Putamen (tissue), 1 donor: ENCODE measurements at regions not wholly inside any gene's neighbourhood (a gene's known extent, or its start where the extent isn't known, plus 50 kb on each side); places are given as distances from the start of the nearest gene placed in this dataset.
"Not testable (repeated sequence)": the region's sequence is repeated elsewhere in the genome, so short reads cannot be mapped to it uniquely, and the experiment has no call there.

Experiments used
- DNase-seq: peaks from one replicate; pipeline ENCODE4 v3.0.0-alpha.2; 2016; ENCODE audit warnings: low spot score

DNA sequence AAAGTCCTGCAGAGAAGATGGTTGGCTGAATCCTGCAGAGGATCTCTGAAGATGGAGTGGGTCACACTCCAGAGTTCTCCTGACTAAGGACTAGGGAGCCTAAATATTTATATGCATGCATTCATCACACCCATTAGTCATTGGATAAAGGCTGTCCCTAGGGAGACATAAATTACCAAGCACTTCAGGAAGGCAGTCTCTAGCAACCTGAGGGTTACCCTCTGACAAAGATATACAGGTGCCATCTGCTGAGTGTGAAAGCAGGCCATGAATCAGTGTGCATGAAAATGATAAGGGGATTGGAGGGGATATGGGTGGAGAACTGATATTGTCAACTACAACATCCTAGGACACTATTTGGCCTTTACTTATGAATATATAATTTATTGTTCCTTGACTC lies 294.8 kb upstream of the DDX18 start:
- DNase-seq, result no peak

DNA sequence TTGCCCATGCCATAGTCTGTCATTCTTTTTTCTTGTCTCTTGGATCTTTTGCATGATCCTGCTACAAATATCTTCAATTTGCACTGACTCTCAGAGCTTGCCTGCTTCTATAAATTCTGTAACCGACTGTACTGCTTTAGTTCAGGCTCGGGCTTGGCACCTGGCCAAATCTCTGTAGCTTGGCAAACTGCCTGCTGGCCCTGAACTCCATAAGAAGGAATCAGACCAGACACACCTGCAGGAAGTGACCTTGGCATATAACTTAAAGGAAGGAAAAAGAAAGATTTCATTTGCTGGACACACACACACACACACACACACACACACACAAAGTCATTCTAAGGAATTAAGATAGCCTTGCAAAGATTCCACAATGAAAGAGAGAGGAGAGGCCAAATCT lies 291.2 kb upstream of the DDX18 start:
- no peak for DNase-seq

DNA sequence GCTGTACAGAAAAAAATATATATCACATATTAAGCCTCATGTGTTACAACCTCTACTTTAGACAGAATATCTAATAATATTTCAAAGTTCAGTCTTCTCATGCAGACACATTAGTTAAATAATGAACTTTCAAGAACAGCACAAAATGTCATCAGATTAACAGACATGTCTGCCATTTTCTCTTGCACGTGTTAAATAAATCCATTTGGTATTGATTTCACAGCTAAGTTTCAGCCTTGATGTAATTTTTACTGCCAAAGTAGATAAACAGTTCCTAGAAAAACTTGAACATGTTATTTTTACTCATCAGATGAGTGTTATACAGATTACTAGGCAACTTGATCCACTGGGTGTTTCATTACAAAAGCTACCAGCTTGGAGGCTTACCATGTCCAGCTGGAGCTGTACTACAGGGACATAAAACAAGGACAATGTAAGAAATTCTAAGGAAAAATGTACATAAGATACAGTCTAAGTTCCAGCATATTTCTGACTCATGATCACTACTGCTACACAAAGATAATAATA lies 290.7 kb upstream of the DDX18 start:
- no peak for DNase-seq

DNA sequence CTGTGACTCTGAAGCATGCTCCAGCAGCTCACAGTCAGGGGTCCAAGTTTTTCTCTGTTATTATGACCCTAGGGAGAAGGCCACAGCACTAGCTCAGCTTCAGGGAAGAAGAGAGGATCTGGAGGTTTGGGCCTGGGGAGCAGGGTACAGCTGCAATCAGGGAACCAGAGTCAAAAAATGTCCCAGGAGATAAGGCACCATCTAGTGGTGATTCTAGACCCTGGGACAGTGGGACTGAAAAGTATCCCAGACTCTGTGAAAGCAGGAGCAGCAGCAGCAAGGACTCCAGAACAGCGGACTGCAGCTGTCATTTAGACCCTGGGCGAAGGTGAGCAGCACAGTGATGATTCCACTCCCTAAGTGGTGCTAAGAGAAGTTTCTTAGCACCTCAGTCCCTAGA lies 278.4 kb upstream of the DDX18 start:
- no peak for DNase-seq

GRCh38 chr2:117537032-117537431 lies 277.5 kb upstream of the DDX18 start:
- DNase-seq, result no peak

- DNase-seq, result no peak
Observed at GRCh38 chr2:117551858-117552257, 262.6 kb upstream of the DDX18 start.

- DNase-seq, result no peak
Observed at GRCh38 chr2:117553448-117553847, 261.0 kb upstream of the DDX18 start.

DNA sequence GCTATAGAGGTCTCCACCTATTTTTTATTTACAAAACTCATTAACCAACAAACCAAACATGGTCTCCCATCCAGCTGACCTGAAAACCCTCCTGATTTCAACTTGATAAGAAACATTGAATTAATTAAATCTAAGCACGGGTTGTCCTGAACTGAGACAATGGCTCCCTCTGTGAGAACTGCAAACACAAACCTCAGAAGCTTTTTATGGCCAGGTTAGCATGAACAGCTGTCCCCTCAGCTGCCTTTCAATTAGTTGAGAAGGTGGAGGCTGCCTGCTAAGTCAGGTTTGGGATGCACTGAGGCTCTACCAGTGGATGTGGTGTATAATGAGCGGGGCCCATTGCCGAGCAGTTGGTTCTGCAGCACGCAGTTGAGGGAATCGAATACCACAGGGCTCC lies 258.5 kb upstream of the DDX18 start:
- DNase-seq, result no peak

GRCh38 chr2:117557626-117558025 lies 256.9 kb upstream of the DDX18 start:
- DNase-seq, result no peak

DNA sequence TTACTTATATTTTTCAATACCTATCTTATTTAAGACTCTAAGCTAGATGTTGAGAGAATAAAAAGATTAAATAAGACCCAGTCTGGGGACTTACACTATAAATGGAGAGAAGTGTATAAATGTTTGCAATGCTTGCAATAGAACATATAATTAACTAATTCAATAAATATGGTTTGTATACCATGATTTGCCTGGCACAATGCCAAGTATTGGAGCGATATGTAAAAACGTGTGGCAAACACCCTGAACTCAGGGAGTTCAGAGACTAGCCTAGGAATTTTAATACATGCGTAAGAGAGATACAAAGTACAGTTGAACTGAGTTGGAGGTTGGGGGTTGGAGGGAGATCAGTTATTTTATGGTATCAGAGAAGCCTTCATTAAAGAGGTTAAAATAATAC lies 251.8 kb upstream of the DDX18 start:
- DNase-seq, result no peak

- no peak for DNase-seq
Observed at GRCh38 chr2:117571590-117572349, 242.7 kb upstream of the DDX18 start.

GRCh38 chr2:117587310-117587709 lies 227.2 kb upstream of the DDX18 start:
- DNase-seq, result no peak

- no peak for DNase-seq
Observed at GRCh38 chr2:117603060-117603459, 211.4 kb upstream of the DDX18 start.

DNA sequence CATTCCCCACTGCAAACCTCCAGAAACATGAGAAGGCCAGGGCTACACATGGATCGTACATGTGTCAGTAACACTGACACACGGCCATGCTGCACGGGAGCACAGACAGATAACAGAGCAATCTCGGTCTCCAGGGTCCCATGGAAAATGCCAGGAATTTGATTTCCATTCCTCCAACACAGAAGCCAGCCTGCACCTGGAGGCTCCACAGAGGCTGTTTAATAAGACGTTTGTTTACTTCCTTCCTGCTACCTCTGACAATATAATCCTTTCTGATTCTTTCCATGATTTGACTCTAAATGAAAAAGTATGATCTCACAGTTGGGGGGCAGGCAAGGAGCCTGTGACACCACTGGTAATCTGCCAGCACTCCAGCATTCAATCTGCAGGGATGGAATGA lies 210.9 kb upstream of the DDX18 start:
- no peak for DNase-seq

DNA sequence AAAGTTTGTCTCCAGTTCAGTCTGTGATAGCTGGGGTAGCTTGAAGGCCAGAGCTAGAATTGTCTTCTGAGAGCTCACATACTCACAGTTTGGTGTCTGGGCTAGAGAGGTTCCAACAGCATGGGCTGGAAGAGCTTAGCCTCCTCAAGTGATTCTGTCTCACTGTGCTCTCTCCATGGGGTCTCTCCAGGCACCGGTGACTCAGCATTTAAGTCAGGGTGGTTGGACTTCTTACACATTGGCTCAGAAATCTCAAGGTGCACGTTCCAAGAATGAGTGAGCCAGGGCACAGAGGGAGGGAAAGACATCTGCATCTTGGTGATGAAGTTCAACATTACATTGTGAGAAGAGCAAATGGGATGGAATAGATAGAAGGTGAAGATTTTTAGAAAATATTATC lies 207.3 kb upstream of the DDX18 start:
- no peak for DNase-seq

DNA sequence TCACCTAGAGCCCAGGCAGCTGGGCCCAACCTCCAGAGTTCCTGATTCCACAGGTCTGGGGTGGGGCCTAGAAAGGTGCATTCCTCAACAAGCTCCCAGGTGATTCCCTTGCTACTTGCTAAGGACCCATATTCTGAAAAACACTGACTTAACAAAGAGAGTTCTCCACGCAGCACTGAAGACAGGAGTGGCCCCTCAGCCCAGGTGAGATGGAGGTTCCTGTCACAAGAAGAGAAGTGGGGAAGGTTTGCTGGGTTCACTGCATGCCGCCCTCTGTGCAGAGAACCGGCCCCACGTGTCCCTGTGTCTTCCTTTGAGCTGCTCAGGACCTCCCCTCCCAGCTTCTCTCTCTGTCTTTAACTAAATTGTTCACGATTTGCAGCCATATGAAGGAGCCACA lies 201.4 kb upstream of the DDX18 start:
- DNase-seq, result no peak

DNA sequence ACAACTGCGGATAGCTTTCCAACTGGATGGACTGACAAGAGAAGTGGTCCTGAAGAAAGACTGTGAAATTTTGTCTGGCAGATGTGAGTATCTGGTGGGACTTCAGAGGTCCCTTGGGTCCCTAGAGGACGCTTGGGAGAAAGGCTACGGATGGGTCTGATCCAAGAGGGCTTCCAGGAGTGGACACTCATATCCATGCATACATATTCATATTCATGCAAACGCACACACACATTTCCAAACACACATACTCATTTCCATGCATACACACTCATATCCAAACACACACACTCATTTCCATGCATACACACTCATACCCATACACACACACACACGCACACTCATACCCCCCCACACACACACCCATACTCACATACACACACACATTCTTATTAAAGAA lies 200.2 kb upstream of the DDX18 start:
- no peak for DNase-seq

GRCh38 chr2:117614823-117615534 lies 199.5 kb upstream of the DDX18 start:
- DNase-seq, result no peak

- DNase-seq, result no peak
Observed at GRCh38 chr2:117618607-117619006, 195.9 kb upstream of the DDX18 start.

- no peak for DNase-seq
Observed at GRCh38 chr2:117621326-117621725, 193.2 kb upstream of the DDX18 start.

GRCh38 chr2:117623175-117623574 lies 191.3 kb upstream of the DDX18 start:
- DNase-seq, result not testable (repeated sequence)

DNA sequence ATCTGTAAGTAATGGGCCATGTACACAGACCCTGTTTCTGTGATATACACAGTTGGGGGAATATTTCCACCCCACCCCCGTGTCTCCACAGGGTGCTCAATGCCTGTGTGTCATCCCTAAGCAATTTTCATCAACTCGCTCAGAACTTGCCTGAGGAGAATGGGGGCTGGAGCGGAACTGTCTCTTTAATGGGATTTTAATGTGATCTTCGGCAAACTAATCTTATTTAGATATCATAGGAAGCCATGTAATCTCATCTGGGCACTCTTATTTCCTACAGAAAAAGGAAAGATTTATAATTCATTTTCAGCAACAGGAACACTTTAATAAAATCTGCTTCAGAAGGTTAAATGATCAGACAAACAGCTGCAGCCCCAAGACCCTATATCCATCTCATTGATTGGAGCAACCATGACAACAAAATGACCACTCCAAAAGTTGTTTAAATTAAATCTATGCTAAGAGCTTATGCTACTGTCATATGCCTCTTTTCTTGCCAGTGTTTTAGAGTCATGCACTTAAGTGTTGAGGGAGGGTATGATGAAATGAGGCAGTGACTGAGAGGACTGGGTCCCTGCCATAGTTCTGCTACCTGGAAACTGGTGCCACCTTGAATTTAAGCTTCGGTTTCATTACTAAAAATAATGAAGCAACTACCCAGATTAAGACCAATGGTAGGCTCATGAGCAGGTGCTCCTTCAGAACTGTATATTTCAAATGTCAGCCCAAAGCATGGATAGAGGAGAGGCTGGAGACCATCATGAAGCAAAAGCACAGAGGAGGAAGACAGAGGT lies 183.1 kb upstream of the DDX18 start:
- DNase-seq, result no peak

DNA sequence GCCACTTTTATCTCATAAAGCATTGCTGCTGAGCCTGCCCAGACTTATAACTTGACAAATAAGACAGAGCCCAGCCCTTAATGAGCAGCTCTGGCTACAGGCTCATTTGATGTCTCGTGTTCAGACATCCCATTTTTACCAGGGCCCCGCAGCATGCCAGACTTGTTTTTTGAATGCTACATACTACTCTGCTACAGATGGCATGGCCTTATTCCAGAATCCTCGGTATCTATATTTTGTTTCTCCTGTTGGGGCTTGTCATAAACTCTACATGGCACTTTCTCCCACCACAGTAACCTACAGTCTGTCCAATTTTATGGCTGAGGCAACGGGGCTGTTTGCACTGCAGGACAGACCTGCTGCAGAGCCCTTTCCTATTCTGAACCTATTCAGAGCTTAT lies 179.0 kb upstream of the DDX18 start:
- DNase-seq, result no peak
